Liver (tissue), 8 donors: ENCODE measurements at regions not wholly inside any gene's neighbourhood (a gene's known extent, or its start where the extent isn't known, plus 50 kb on each side); places are given as distances from the start of the nearest gene placed in this dataset.

Experiments
- DNase-seq: peaks from one replicate; pipeline ENCODE4 v3.0.0-alpha.2; 2017; ENCODE audit warnings: low spot score
- H3K27ac ChIP-seq, 2 donors: one replicate each; pipeline ENCODE4 v1.7.0; 2013; ENCODE audit warnings: inconsistent platforms in 2 of 2, low read length in 2 of 2, control low read depth in 1 of 2, low read depth in 1 of 2, mild to moderate bottlenecking in 1 of 2
- H3K27me3 ChIP-seq, 4 donors: one replicate each; pipeline versions ENCODE4 v1.6.1 to v1.7.0; 2013; ENCODE audit warnings: low read length in 3 of 4, inconsistent platforms in 1 of 4, mild to moderate bottlenecking in 1 of 4, moderate library complexity in 1 of 4; ENCODE audit not compliant: control insufficient read depth in 4 of 4, insufficient read depth in 4 of 4
- H3K36me3 ChIP-seq, 4 donors: one replicate each; pipeline versions ENCODE4 v1.6.1 to v1.7.0; 2013; ENCODE audit warnings: low read length in 3 of 4, mild to moderate bottlenecking in 3 of 4, low read depth in 1 of 4, moderate library complexity in 1 of 4; ENCODE audit not compliant: control insufficient read depth in 4 of 4, insufficient read depth in 3 of 4
- H3K4me1 ChIP-seq, 4 donors: one replicate each; pipeline versions ENCODE4 v1.6.1 to v1.7.0; 2013; ENCODE audit warnings: low read length in 3 of 4, mild to moderate bottlenecking in 3 of 4, moderate library complexity in 1 of 4; ENCODE audit not compliant: control insufficient read depth in 4 of 4, insufficient read depth in 4 of 4
- H3K4me3 ChIP-seq, 3 donors: one replicate each; pipeline versions ENCODE4 v1.6.1 to v1.7.0; 2013; ENCODE audit warnings: low read length in 3 of 3, control low read depth in 1 of 3, low read depth in 1 of 3, mild to moderate bottlenecking in 1 of 3
- H3K9ac ChIP-seq, 2 donors: one replicate each; pipeline ENCODE4 v1.7.0; 2013; ENCODE audit warnings: low read length in 2 of 2, mild to moderate bottlenecking in 2 of 2, moderate library complexity in 2 of 2, control low read depth in 1 of 2, low read depth in 1 of 2
- H3K9me3 ChIP-seq, 4 donors: one replicate each; pipeline versions ENCODE4 v1.6.1 to v1.7.0; 2013; ENCODE audit warnings: low read length in 3 of 4; ENCODE audit not compliant: control insufficient read depth in 4 of 4
- ATF3 ChIP-seq: IDR thresholded peaks from 2 replicates; pipeline ENCODE4 v1.6.1; 2016; ENCODE audit warnings: antibody characterized with exemption
- CTCF ChIP-seq: fragments of 150-350 bp; IDR thresholded peaks from 2 replicates; pipeline ENCODE4 v1.5.1; 2017; ENCODE audit warnings: improper control_type of control experiment, low read depth, low read length; ENCODE audit not compliant: missing input control
- EGR1 ChIP-seq, 2 donors: IDR thresholded peaks; 2 replicates each; pipeline ENCODE4 v1.6.1; 2016 to 2018; ENCODE audit warnings: antibody characterized with exemption in 2 of 2, low read depth in 2 of 2
- FOXA1 ChIP-seq: IDR thresholded peaks from 2 replicates; pipeline ENCODE4 v1.6.1; 2016; ENCODE audit warnings: antibody characterized with exemption
- GABPA ChIP-seq, 2 donors: IDR thresholded peaks in 1 of 2; conservative IDR thresholded peaks in 1 of 2; 2 replicates each; pipeline ENCODE4 v1.6.1; 2016; ENCODE audit warnings: antibody characterized with exemption in 2 of 2, mild to moderate bottlenecking in 1 of 2, moderate library complexity in 1 of 2
- HNF4G ChIP-seq: IDR thresholded peaks from 2 replicates; pipeline ENCODE4 v1.6.1; 2016; ENCODE audit warnings: antibody characterized with exemption
- JUND ChIP-seq, 2 donors: IDR thresholded peaks; 2 replicates each; pipeline ENCODE4 v1.6.1; 2016; ENCODE audit warnings: antibody characterized with exemption in 2 of 2
- RAD21 ChIP-seq, 2 donors: IDR thresholded peaks; 2 replicates each; pipeline ENCODE4 v1.6.1; 2016; ENCODE audit warnings: antibody characterized with exemption in 2 of 2, mild to moderate bottlenecking in 2 of 2
- REST ChIP-seq: IDR thresholded peaks from 2 replicates; pipeline ENCODE4 v1.6.1; 2016; ENCODE audit warnings: antibody characterized with exemption, mild to moderate bottlenecking
- RXRA ChIP-seq, 2 donors: IDR thresholded peaks; 2 replicates each; pipeline ENCODE4 v1.6.1; 2017 to 2018; ENCODE audit warnings: antibody characterized with exemption in 2 of 2, mild to moderate bottlenecking in 1 of 2
- SP1 ChIP-seq: IDR thresholded peaks from 2 replicates; pipeline ENCODE4 v1.6.1; 2018; ENCODE audit warnings: antibody characterized with exemption, mild to moderate bottlenecking
- TAF1 ChIP-seq: conservative IDR thresholded peaks from 2 replicates; pipeline ENCODE4 v1.6.1; 2016; ENCODE audit warnings: antibody characterized with exemption, mild to moderate bottlenecking
- YY1 ChIP-seq: IDR thresholded peaks from 2 replicates; pipeline ENCODE4 v1.6.1; 2016; ENCODE audit warnings: antibody characterized with exemption, mild to moderate bottlenecking
- whole genome bisulfite sequencing: extraction: QIAGEN DNeasy Blood & Tissue Kit; methylation state at CpG from one replicate; pipeline ENCODE4 v1.1.7; 2013; 5-methylcytosine and 5-hydroxymethylcytosine counted together
- donor health status: healthy.
- donor health status: healthy.
- donor health status: healthy.
- donor health status: healthy.
- donor health status: healthy.

DNA sequence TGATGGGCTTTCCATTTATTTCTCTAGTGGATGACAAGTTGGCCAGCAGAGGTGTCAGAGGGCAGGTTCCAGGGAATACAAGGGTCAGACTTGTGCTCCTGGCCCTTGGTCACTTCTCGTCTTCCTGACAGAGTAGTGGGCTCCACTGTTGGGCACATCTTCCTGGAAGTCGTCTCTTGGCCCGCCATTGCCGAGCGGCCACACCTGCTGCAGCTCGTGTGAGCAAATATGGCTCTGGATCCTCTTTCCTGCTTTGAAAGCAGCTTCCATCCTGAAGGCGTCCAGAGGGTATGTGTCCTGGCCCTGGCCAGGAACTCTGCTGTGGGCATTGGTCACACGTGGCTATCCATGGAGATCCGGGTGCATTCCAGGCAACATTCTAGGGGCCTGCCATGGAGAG, 100.2 kb downstream of the SNRPN start:
- WGBS, result 92% methylated on average over 9 of the region's 9 CpGs

GRCh38 chr15:25055356-25056068, 100.7 kb downstream of the SNRPN start:
- Histone ChIP-seq H3K9me3 (peaks cover 83 to 100% (median 99%) of the 10 kb centered on the region in 4 donors), H3K27ac (no peak overlapping the region), H3K4me1 (no peaks in the 10 kb centered on the region), H3K4me3 (peak overlapping the region in 2 of 3 donors; percentile 66 to 68), H3K36me3 (peaks cover 16 to 97% (median 88%) of the 10 kb centered on the region in 4 donors), H3K27me3 (no peaks in the 10 kb centered on the region), H3K9ac (no peak overlapping the region)
- TF ChIP-seq TAF1 (no peak), EGR1 (IDR thresholded peaks at IDR 0.05; ENCODE audit: low read depth in 2 of 2) (no peak), CTCF (no peak), RAD21 (IDR thresholded peaks at IDR 0.05) (no peak), FOXA1 (no peak)
- DNase-seq, result peak; percentile 20
- 90% methylated on average over 9 of the region's 9 CpGs for WGBS

More for the DNA sequence above, 100.2 kb downstream of the SNRPN start:
- H3K27me3 ChIP-seq, result no peaks in the 10 kb centered on the region
- no peak overlapping the region for H3K9ac ChIP-seq
- peak overlapping the region in 2 of 3 donors; percentile 66 to 68 for H3K4me3 ChIP-seq
- DNase-seq, result no peak
- no peaks in the 10 kb centered on the region for H3K4me1 ChIP-seq
- TF ChIP-seq REST, result no peak
- TF ChIP-seq JUND (IDR thresholded peaks at IDR 0.05), result no peak
- no peak for TF ChIP-seq FOXA1
- TF ChIP-seq RXRA (IDR thresholded peaks at IDR 0.05), result no peak
- peaks cover 16 to 96% (median 88%) of the 10 kb centered on the region in 4 donors for H3K36me3 ChIP-seq
- no peak overlapping the region for H3K27ac ChIP-seq
- peaks cover 86 to 100% (median 99%) of the 10 kb centered on the region in 4 donors for H3K9me3 ChIP-seq

- WGBS, result 90% methylated on average over 20 of the region's 20 CpGs
- Histone ChIP-seq H3K4me1 (no peaks in the 10 kb centered on the region), H3K9me3 (peaks cover 85 to 100% (median 99%) of the 10 kb centered on the region in 4 donors), H3K4me3 (peak overlapping the region in 2 of 3 donors; percentile 67 to 69), H3K36me3 (peaks cover 11 to 97% (median 88%) of the 10 kb centered on the region in 4 donors), H3K9ac (no peak overlapping the region), H3K27me3 (no peaks in the 10 kb centered on the region), H3K27ac (no peak overlapping the region)
- peak; percentile 30 for DNase-seq
- TF ChIP-seq JUND (IDR thresholded peaks at IDR 0.05) (no peak), ATF3 (no peak), HNF4G (no peak), YY1 (no peak), TAF1 (no peak), SP1 (no peak), GABPA (IDR thresholded peaks at IDR 0.05 in 1 of 2, conservative IDR thresholded peaks at IDR 0.05 in 1 of 2) (no peak), CTCF (no peak), EGR1 (IDR thresholded peaks at IDR 0.05; ENCODE audit: low read depth in 2 of 2) (no peak)
Observed at GRCh38 chr15:25056484-25057425, 102.0 kb downstream of the SNRPN start.
